Esophagus muscularis mucosa (tissue), 4 donors: ENCODE measurements at regions not wholly inside any gene's neighbourhood (a gene's known extent, or its start where the extent isn't known, plus 50 kb on each side); places are given as distances from the start of the nearest gene placed in this dataset.

Experiments used
- DNase-seq: peaks from one replicate; pipeline ENCODE4 v3.0.0-alpha.2; 2017; ENCODE audit errors: extremely low spot score
- H3K27ac ChIP-seq, 4 donors: fragments of 200-600 bp; sonication (generic); replicated peaks in 1 of 4; 1 replicate in 3 of 4; 2 replicates in 1 of 4; pipeline ENCODE4 v1.5.1; 2016 to 2019; ENCODE audit warnings: mild to moderate bottlenecking in 1 of 4
- H3K27me3 ChIP-seq, 4 donors: fragments of 200-600 bp; sonication (generic); one replicate each; pipeline versions ENCODE4 v1.5.1 to v1.6.0; 2016 to 2019
- H3K36me3 ChIP-seq, 4 donors: fragments of 200-600 bp; sonication (generic); one replicate each; pipeline ENCODE4 v1.5.1; 2016 to 2019
- H3K4me1 ChIP-seq, 4 donors: fragments of 200-600 bp; sonication (generic); one replicate each; pipeline ENCODE4 v1.5.1; 2016 to 2019
- H3K4me3 ChIP-seq, 4 donors: fragments of 200-600 bp; sonication (generic); 1 replicate in 2 of 4; 2 replicates in 2 of 4; pipeline ENCODE4 v1.5.1; 2016 to 2019; ENCODE audit warnings: mild to moderate bottlenecking in 4 of 4, moderate library complexity in 1 of 4
- H3K9me3 ChIP-seq, 4 donors: fragments of 200-600 bp; sonication (generic); 1 replicate in 3 of 4; 2 replicates in 1 of 4; pipeline ENCODE4 v1.5.1; 2016 to 2019
- CTCF ChIP-seq, 3 experiments: fragments of 200-600 bp in 2 of 3; fragments of 450-650 bp in 1 of 3; sonication (generic) in 2 of 3; IDR thresholded peaks; one replicate each; pipeline ENCODE4 v1.5.1; 2017 to 2019; ENCODE audit warnings: antibody characterized with exemption in 3 of 3, mild to moderate bottlenecking in 2 of 3, moderate library complexity in 1 of 3
- EP300 ChIP-seq: sonication (generic); formaldehyde crosslinking; IDR thresholded peaks from one replicate; pipeline ENCODE4 v1.6.1; 2017; ENCODE audit warnings: antibody characterized with exemption
- POLR2A ChIP-seq: fragments of 450-650 bp; IDR thresholded peaks from one replicate; pipeline ENCODE4 v1.6.1; 2017; ENCODE audit warnings: antibody characterized with exemption, moderate library complexity, mild to moderate bottlenecking, low read depth
- POLR2AphosphoS5 ChIP-seq, 2 donors: sonication (generic); formaldehyde crosslinking; IDR thresholded peaks; one replicate each; pipeline ENCODE4 v1.6.1; 2017; ENCODE audit warnings: antibody characterized with exemption in 2 of 2
- WGBS: methylation state at CpG from one replicate; pipeline ENCODE4 v1.1.5; 2018; 5-methylcytosine and 5-hydroxymethylcytosine counted together
- intact Hi-C: fragments of 100-400 bp; cut with DNase I; formaldehyde crosslinking; loops from one replicate; pipeline ENCODE4 v1.15.1; 2023

GRCh38 chr21:27406300-27407009 lies 439.6 kb upstream of the ADAMTS5 start:
- intact Hi-C loops = no loop called here
- no peaks in the 10 kb centered on the region for H3K27me3 ChIP-seq
- peaks cover 0 to 12% (median 5%) of the 10 kb centered on the region in 4 donors for H3K4me1 ChIP-seq
- H3K9me3 ChIP-seq = no peaks in the 10 kb centered on the region
- no peaks in the 10 kb centered on the region for H3K36me3 ChIP-seq
- DNase-seq = no peak
- H3K4me3 ChIP-seq = no peak overlapping the region
- WGBS = 43% methylated on average over 3 of the region's 3 CpGs
- peak overlapping the region in 3 of 4 donors; percentile 2 to 29 (median 21) for H3K27ac ChIP-seq
- TF ChIP-seq CTCF (IDR thresholded peaks at IDR 0.05) (no peak), POLR2AphosphoS5 (IDR thresholded peaks at IDR 0.05) (no peak), EP300 (no peak), POLR2A (no peak)

GRCh38 chr21:27403011-27403410 lies 436.1 kb upstream of the ADAMTS5 start:
- Histone ChIP-seq H3K27me3 (no peaks in the 10 kb centered on the region), H3K36me3 (no peaks in the 10 kb centered on the region), H3K9me3 (no peaks in the 10 kb centered on the region), H3K4me1 (peaks cover 0 to 9% (median 5%) of the 10 kb centered on the region in 4 donors), H3K27ac (no peak overlapping the region), H3K4me3 (no peak overlapping the region)
- WGBS = 92% methylated on average over 3 of the region's 3 CpGs
- TF ChIP-seq POLR2AphosphoS5 (IDR thresholded peaks at IDR 0.05) (no peak), CTCF (IDR thresholded peaks at IDR 0.05) (no peak), POLR2A (no peak), EP300 (no peak)
- intact Hi-C loops = no loop called here
- DNase-seq = no peak

- 71% methylated on average over 4 of the region's 4 CpGs for whole genome bisulfite sequencing
- Histone ChIP-seq H3K27me3 (no peaks in the 10 kb centered on the region), H3K27ac (no peak overlapping the region), H3K4me1 (no peaks in the 10 kb centered on the region), H3K36me3 (no peaks in the 10 kb centered on the region), H3K4me3 (no peak overlapping the region), H3K9me3 (no peaks in the 10 kb centered on the region)
- TF ChIP-seq CTCF (IDR thresholded peaks at IDR 0.05) = no peak
- no peak for TF ChIP-seq POLR2A
- no peak for TF ChIP-seq EP300
- no peak for TF ChIP-seq POLR2AphosphoS5 (IDR thresholded peaks at IDR 0.05)
- no peak for DNase-seq
- intact Hi-C loops = no loop called here
Measured at GRCh38 chr21:27400045-27400444, 433.2 kb upstream of the ADAMTS5 start.

GRCh38 chr21:27397578-27397977 lies 430.7 kb upstream of the ADAMTS5 start:
- Histone ChIP-seq H3K27me3 (no peaks in the 10 kb centered on the region), H3K27ac (no peak overlapping the region), H3K4me1 (no peaks in the 10 kb centered on the region), H3K4me3 (no peak overlapping the region), H3K36me3 (no peaks in the 10 kb centered on the region), H3K9me3 (no peaks in the 10 kb centered on the region)
- TF ChIP-seq POLR2A (no peak), POLR2AphosphoS5 (IDR thresholded peaks at IDR 0.05) (no peak), CTCF (IDR thresholded peaks at IDR 0.05) (no peak), EP300 (no peak)
- intact Hi-C loops = no loop called here
- no peak for DNase-seq
- 94% methylated on average over 1 of the region's 1 CpG for WGBS

GRCh38 chr21:27393726-27394125 lies 426.8 kb upstream of the ADAMTS5 start:
- no peaks in the 10 kb centered on the region for H3K4me1 ChIP-seq
- H3K27ac ChIP-seq = no peak overlapping the region
- H3K9me3 ChIP-seq = no peaks in the 10 kb centered on the region
- intact Hi-C loops = no loop called here
- WGBS = 79% methylated on average over 3 of the region's 3 CpGs
- no peak overlapping the region for H3K4me3 ChIP-seq
- DNase-seq = no peak
- no peaks in the 10 kb centered on the region for H3K27me3 ChIP-seq
- H3K36me3 ChIP-seq = no peaks in the 10 kb centered on the region
- TF ChIP-seq EP300 (no peak), POLR2AphosphoS5 (IDR thresholded peaks at IDR 0.05) (no peak), POLR2A (no peak), CTCF (IDR thresholded peaks at IDR 0.05) (no peak)
